OCI-LY7 (cell line): ENCODE measurements at regions not wholly inside any gene's neighbourhood (a gene's known extent, or its start where the extent isn't known, plus 50 kb on each side); places are given as distances from the start of the nearest gene placed in this dataset.
"Not testable (repeated sequence)": the region's sequence is repeated elsewhere in the genome, so short reads cannot be mapped to it uniquely, and the experiment has no call there.

ENCODE experiments used
- BruUV-seq: library from RNA; stranded (reverse); fragments of 400-500 nt; replicated peaks from 2 replicates; lab custom pipeline; 2021; lab: Mats Ljungman, UMichigan
- CTCF ChIA-PET: fragments of 300-600 bp; sonication (Branson Sonifier 250); formaldehyde crosslinking; loops from one replicate; lab custom pipeline; 2022; ENCODE audit warnings: antibody characterized with exemption; ENCODE audit not compliant: unreplicated experiment; lab: Charles Lee
- POLR2A ChIA-PET: fragments of 300-600 bp; sonication (Branson Sonifier 250); formaldehyde crosslinking; loops from one replicate; lab custom pipeline; 2022; ENCODE audit warnings: antibody characterized with exemption; lab: Charles Lee
- DNase-seq: peaks from one replicate; pipeline ENCODE4 v3.0.0-alpha.2; 2015; ENCODE audit warnings: low spot score
- H2AFZ ChIP-seq: fragments of 200-600 bp; sonication (generic), shearing (Covaris generic); 2 replicates; pipeline ENCODE4 v1.6.1; 2014; ENCODE audit warnings: mild to moderate bottlenecking, antibody characterized with exemption, low read length, moderate library complexity
- H3K27ac ChIP-seq: fragments of 200-600 bp; sonication (generic); 2 replicates; pipeline ENCODE4 v1.5.1; 2014; ENCODE audit warnings: mixed run types, low read depth, mild to moderate bottlenecking, moderate library complexity, low read length, inconsistent platforms; ENCODE audit not compliant: poor library complexity, severe bottlenecking
- H3K36me3 ChIP-seq: fragments of 200-600 bp; sonication (generic); 2 replicates; pipeline ENCODE4 v1.6.1; 2014; ENCODE audit warnings: mild to moderate bottlenecking, antibody characterized with exemption, low read length, moderate library complexity, mixed read lengths; ENCODE audit not compliant: insufficient read depth
- H3K4me1 ChIP-seq: fragments of 200-600 bp; sonication (generic); 2 replicates; pipeline ENCODE4 v1.5.1; 2014; ENCODE audit warnings: mild to moderate bottlenecking, low read length; ENCODE audit not compliant: insufficient read depth, poor library complexity, severe bottlenecking
- H3K4me2 ChIP-seq: fragments of 200-600 bp; sonication (generic); 2 replicates; pipeline ENCODE4 v1.6.1; 2014; ENCODE audit warnings: mild to moderate bottlenecking, low read length
- H3K4me3 ChIP-seq: fragments of 200-600 bp; sonication (generic); 2 replicates; pipeline ENCODE4 v1.5.1; 2014; ENCODE audit warnings: mild to moderate bottlenecking, low read depth, low read length; ENCODE audit not compliant: poor library complexity, severe bottlenecking
- H3K79me2 ChIP-seq: fragments of 200-600 bp; sonication (generic); 2 replicates; pipeline ENCODE4 v1.6.1; 2016; ENCODE audit warnings: low read depth, mild to moderate bottlenecking, low read length, moderate library complexity, mixed read lengths; ENCODE audit not compliant: insufficient read depth
- H3K9me2 ChIP-seq: fragments of 200-600 bp; sonication (generic); 2 replicates; pipeline ENCODE4 v1.6.1; 2016; ENCODE audit warnings: mild to moderate bottlenecking, low read length, mixed read lengths; ENCODE audit not compliant: insufficient read depth
- H3K9me3 ChIP-seq: fragments of 200-600 bp; sonication (generic); 2 replicates; pipeline ENCODE4 v1.6.1; 2014; ENCODE audit warnings: mild to moderate bottlenecking, mixed run types, low read length, mixed read lengths
- H4K20me1 ChIP-seq: fragments of 200-600 bp; sonication (generic); 2 replicates; pipeline ENCODE4 v1.6.1; 2014; ENCODE audit warnings: mild to moderate bottlenecking, antibody characterized with exemption, low read length, moderate library complexity, mixed read lengths; ENCODE audit not compliant: insufficient read depth
- EZH2phosphoT487 ChIP-seq: fragments of 200-600 bp; sonication (generic); IDR thresholded peaks from 2 replicates; pipeline ENCODE4 v1.6.1; 2018; ENCODE audit warnings: low read depth, borderline replicate concordance, mild to moderate bottlenecking, mixed run types, antibody characterized with exemption, low read length, moderate library complexity, mixed read lengths
- intact Hi-C: fragments of 100-400 bp; cut with micrococcal nuclease; formaldehyde crosslinking; loops from one replicate; pipeline ENCODE4 v1.10.0; 2022; ENCODE audit not compliant: unreplicated experiment
- TF ChIP-seq, protein P1 (sequence below): fragments of 200-600 bp; sonication (generic); conservative IDR thresholded peaks from 2 replicates; pipeline ENCODE4 v1.5.1; 2014; ENCODE audit warnings: mild to moderate bottlenecking, antibody characterized with exemption, low read length, moderate library complexity, mixed read lengths

DNA sequence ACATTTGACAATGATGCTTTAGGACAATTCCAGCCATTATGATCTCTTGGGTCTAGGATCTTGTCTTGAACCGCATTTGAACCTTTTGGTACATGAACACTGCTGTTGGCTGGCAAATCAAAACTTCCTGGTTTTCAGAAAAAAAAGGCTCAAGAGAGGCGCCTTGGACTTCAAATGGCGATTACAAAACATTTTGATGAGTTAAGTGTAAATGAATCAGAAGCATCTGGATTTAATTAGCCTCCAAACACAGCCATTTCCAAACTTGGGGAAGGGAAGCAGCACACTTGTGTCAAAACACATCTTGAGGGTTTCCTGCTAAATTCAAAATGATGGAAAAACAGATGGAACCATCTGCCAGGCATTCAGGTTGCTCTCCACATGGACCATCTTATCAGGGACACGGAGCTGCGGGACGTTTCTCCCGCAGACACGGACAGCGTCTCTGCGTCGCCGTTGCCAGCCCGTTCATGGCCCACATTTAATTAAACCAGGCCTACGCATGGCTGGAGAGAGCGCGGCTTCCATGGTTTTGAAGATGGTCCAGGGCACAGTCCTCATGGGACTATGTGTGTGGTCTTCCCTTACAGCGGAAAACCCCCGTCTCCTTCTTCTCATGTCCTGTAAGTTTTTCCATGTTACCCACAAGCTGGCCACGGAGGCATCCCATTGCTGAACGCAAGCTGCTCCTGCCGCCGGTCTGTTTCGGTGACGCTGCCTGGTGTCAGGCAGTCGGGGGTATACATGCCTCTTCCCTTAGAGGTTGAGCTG is 55.8 kb upstream of the PTCH1 start:
- H3K9me2 ChIP-seq: no peaks in the 10 kb centered on the region
- no peak for TF ChIP-seq EZH2phosphoT487
- TF ChIP-seq, protein P1, sequence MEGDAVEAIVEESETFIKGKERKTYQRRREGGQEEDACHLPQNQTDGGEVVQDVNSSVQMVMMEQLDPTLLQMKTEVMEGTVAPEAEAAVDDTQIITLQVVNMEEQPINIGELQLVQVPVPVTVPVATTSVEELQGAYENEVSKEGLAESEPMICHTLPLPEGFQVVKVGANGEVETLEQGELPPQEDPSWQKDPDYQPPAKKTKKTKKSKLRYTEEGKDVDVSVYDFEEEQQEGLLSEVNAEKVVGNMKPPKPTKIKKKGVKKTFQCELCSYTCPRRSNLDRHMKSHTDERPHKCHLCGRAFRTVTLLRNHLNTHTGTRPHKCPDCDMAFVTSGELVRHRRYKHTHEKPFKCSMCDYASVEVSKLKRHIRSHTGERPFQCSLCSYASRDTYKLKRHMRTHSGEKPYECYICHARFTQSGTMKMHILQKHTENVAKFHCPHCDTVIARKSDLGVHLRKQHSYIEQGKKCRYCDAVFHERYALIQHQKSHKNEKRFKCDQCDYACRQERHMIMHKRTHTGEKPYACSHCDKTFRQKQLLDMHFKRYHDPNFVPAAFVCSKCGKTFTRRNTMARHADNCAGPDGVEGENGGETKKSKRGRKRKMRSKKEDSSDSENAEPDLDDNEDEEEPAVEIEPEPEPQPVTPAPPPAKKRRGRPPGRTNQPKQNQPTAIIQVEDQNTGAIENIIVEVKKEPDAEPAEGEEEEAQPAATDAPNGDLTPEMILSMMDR: no peak
- ChIA-PET CTCF (no interaction called here), POLR2A (interaction anchor here (0.7 kb wide), 2 partner anchors 303 to 307 kb away, joined by 3 read pairs; no protein-coding TSS in a partner anchor)
- intact Hi-C loops: loop anchor here (10.0 kb wide), 1 partner anchor 788 kb away; no protein-coding TSS in a partner anchor
- no peaks in the 10 kb centered on the region for H3K9me3 ChIP-seq
- H3K4me2 ChIP-seq: no peak overlapping the region
- DNase-seq: no peak
- H3K4me3 ChIP-seq: no peak overlapping the region
- H2AFZ ChIP-seq: no peak overlapping the region
- H3K36me3 ChIP-seq: no peaks in the 10 kb centered on the region
- BruUV-seq: no TSS peak
- no peaks in the 10 kb centered on the region for H3K4me1 ChIP-seq
- no peaks in the 10 kb centered on the region for H3K79me2 ChIP-seq
- no peaks in the 10 kb centered on the region for H4K20me1 ChIP-seq
- no peak overlapping the region for H3K27ac ChIP-seq

DNA sequence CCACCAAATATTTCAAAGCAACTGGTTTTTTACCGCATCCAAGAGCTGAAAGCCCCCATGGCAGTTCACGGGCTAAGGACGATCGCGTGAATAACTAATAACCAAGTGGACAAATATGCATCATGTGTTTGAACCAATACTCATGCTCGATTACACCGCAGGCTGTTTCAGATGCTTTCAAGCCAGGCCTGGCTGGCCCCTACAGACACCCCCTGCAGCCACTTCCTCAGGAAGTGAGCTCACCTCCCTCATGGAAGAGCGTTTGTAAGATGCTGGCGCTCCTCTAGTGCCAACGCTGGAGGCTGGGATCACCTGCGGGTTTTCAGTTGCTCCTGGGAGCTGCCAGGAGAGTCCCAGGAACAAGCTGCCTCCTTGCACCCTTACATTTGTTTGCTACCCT is 53.9 kb upstream of the PTCH1 start:
- intact Hi-C loops: loop anchor here (10.0 kb wide), 1 partner anchor 786 kb away; no protein-coding TSS in a partner anchor
- ChIA-PET POLR2A (no interaction called here), CTCF (no interaction called here)
- no peak overlapping the region for H3K27ac ChIP-seq
- H3K4me2 ChIP-seq: no peak overlapping the region
- H3K4me3 ChIP-seq: no peak overlapping the region
- H3K4me1 ChIP-seq: no peaks in the 10 kb centered on the region
- no peaks in the 10 kb centered on the region for H3K79me2 ChIP-seq
- no peak for TF ChIP-seq EZH2phosphoT487
- TF ChIP-seq, protein P1: no peak
- no peaks in the 10 kb centered on the region for H3K9me2 ChIP-seq
- no peak overlapping the region for H2AFZ ChIP-seq
- BruUV-seq: no TSS peak
- no peak for DNase-seq
- no peaks in the 10 kb centered on the region for H3K36me3 ChIP-seq
- H4K20me1 ChIP-seq: no peaks in the 10 kb centered on the region
- no peaks in the 10 kb centered on the region for H3K9me3 ChIP-seq

DNA sequence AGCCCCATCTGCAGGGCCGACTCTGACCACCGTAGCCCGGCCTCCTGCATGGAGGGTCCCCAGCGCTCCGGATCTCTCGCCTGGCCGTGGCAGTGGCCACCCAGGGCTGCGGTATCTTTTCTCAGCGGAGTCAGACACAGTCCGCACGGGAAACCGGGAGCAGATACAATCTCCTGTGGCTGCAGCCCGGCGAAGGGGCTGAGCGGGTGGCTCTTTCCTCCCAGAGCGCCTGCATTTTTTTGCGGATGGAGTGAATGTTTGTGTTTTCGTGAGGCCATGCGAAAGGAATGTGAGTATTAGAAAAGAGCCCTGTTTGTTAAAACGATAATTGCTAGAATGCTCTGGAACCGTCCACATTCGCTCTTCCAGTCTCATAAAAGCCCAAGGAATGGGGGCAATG is 53.4 kb upstream of the PTCH1 start:
- no peak overlapping the region for H3K27ac ChIP-seq
- no peak overlapping the region for H3K4me2 ChIP-seq
- no peak for TF ChIP-seq EZH2phosphoT487
- TF ChIP-seq, protein P1: no peak
- no peak overlapping the region for H3K4me3 ChIP-seq
- H3K36me3 ChIP-seq: no peaks in the 10 kb centered on the region
- CTCF ChIA-PET: no interaction called here
- intact Hi-C loops: loop anchor here (10.0 kb wide), 1 partner anchor 785 kb away; no protein-coding TSS in a partner anchor
- no peaks in the 10 kb centered on the region for H3K79me2 ChIP-seq
- no peak overlapping the region for H2AFZ ChIP-seq
- no TSS peak for BruUV-seq
- POLR2A ChIA-PET: no interaction called here
- H3K4me1 ChIP-seq: no peaks in the 10 kb centered on the region
- no peaks in the 10 kb centered on the region for H4K20me1 ChIP-seq
- H3K9me2 ChIP-seq: no peaks in the 10 kb centered on the region
- DNase-seq: no peak
- no peaks in the 10 kb centered on the region for H3K9me3 ChIP-seq

DNA sequence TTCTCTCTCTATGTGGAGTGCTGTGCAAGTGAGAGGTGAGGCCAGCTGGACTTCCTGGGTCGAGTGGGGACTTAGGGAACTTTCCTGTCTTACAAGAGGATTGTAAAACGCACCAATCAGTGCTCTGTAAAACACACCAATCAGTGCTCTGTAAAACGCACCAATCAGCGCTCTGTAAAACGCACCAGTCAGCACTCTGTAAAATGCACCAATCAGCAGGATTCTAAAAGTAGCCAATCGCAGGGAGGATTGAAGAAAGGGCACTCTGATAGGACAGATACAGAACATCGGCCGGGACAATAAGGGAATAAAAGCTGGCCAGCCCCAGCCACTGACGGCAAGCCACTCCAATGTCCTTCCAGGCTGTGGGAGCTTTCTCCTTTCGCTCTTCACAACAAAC is 52.0 kb upstream of the PTCH1 start:
- H3K36me3 ChIP-seq, DNase-seq, H3K4me3 ChIP-seq, POLR2A ChIA-PET, H3K4me1 ChIP-seq, H3K4me2 ChIP-seq, H2AFZ ChIP-seq, BruUV-seq, H3K9me2 ChIP-seq, H3K79me2 ChIP-seq, H3K9me3 ChIP-seq, intact Hi-C loops, H3K27ac ChIP-seq, CTCF ChIA-PET, H4K20me1 ChIP-seq: not testable (repeated sequence)
